GM19467 (cell line): ENCODE measurements at regions not wholly inside any gene's neighbourhood (a gene's known extent, or its start where the extent isn't known, plus 50 kb on each side); places are given as distances from the start of the nearest gene placed in this dataset.

Source experiments
- ATAC-seq: cut with Tn5 transposase; IDR thresholded peaks from one replicate; pipeline ENCODE4 v1.9.1; 2021; ENCODE audit warnings: mild to moderate bottlenecking, moderate library complexity; ENCODE audit not compliant: unreplicated experiment

GRCh38 chr6:170137176-170137891 is 153.5 kb downstream of the DLL1 start:
- ATAC-seq = no peak

GRCh38 chr6:170136541-170137175 is 154.2 kb downstream of the DLL1 start:
- ATAC-seq = no peak

GRCh38 chr6:170135821-170136471 is 154.9 kb downstream of the DLL1 start:
- ATAC-seq = no peak

GRCh38 chr6:170135461-170135820 is 155.4 kb downstream of the DLL1 start:
- no peak for ATAC-seq

GRCh38 chr6:170134471-170135440 is 156.1 kb downstream of the DLL1 start:
- no peak for ATAC-seq

- no peak for ATAC-seq
Measured at GRCh38 chr6:170134031-170134470, 156.8 kb downstream of the DLL1 start.

- ATAC-seq = no peak
Measured at GRCh38 chr6:170132561-170132991, 158.3 kb downstream of the DLL1 start.

GRCh38 chr6:170132011-170132521 is 158.8 kb downstream of the DLL1 start:
- no peak for ATAC-seq

- ATAC-seq = no peak
Measured at GRCh38 chr6:170131351-170131750, 159.5 kb downstream of the DLL1 start.

- ATAC-seq = no peak
Measured at GRCh38 chr6:170130771-170131241, 160.1 kb downstream of the DLL1 start.

GRCh38 chr6:170130201-170130621 is 160.7 kb downstream of the DLL1 start:
- no peak for ATAC-seq

- ATAC-seq = no peak
Measured at GRCh38 chr6:170129691-170130171, 161.1 kb downstream of the DLL1 start.

GRCh38 chr6:170128811-170129681 is 161.8 kb downstream of the DLL1 start:
- ATAC-seq = no peak

- no peak for ATAC-seq
Measured at GRCh38 chr6:170128346-170128745, 162.5 kb downstream of the DLL1 start.

- ATAC-seq = no peak
Measured at GRCh38 chr6:170127151-170127550, 163.7 kb downstream of the DLL1 start.

GRCh38 chr6:170125456-170126300 is 165.2 kb downstream of the DLL1 start:
- ATAC-seq = no peak

GRCh38 chr6:170124836-170125235 is 166.0 kb downstream of the DLL1 start:
- ATAC-seq = no peak

GRCh38 chr6:170124150-170124549 is 166.7 kb downstream of the DLL1 start:
- no peak for ATAC-seq
